ENCODE measurements at regions not wholly inside any gene's neighbourhood (a gene's known extent, or its start where the extent isn't known, plus 50 kb on each side); places are given as distances from the start of the nearest gene placed in this dataset.
"Not testable (repeated sequence)": the region's sequence is repeated elsewhere in the genome, so short reads cannot be mapped to it uniquely, and the experiment has no call there.

GRCh38 chr13:24618011-24618955 lies 61.9 kb upstream of the ATP12A start:
- DNase-seq (ENCODE audit: low read depth, low spot score) = peak; percentile 32

DNA sequence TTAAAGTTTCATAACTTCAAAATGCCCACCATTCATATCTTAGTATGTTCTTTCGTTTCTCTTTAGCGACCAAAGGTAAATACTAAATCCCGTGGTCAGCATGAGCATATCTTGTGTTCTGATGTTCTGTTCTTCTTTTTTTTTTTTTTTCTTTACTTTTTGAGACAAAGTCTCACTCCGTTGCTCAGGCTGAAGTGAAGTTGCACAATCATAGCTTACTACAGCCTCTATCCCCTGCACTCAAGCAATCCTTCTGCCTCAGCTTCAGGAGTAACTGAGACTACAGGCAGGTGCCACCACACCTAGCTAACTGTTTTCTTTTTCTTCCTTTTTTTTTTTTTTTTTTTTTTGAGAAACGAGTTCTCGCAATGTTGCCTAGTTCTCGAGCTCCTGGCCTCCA lies 60.9 kb upstream of the ATP12A start:
- DNase-seq (ENCODE audit: low read depth, low spot score) = no peak

DNA sequence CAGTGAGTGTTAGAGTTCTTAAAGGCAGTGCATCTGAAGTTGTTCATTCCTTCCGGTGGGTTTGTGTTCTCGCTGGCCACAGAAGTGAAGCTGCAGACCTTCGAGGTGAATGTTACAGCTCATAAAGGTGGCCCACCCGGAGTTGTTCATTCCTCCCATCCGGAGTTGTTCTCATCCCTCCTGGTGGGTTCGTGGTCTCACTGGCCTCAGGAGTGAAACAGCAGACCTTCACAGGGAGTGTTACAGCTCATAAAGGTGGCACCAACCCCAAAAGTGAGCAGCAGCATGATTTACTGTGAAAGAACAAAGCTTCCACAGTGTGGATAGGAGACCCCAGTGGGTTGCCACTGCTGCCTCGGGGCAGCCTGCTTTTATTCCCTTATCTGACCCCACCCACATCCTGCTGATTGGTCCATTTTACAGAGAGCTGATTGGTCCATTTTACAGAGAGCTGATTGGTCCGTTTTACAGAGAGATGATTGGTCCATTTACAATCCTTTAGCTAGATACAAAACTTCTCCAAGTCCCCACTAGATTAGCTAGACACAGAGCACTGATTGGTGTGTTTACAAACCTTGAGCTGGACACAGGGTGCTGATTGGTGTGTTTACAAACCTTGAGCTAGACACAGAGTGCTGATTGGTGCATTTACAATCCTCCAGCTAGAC lies 57.6 kb upstream of the ATP12A start:
- not testable (repeated sequence) for DNase-seq (ENCODE audit: low read depth, low spot score)

- DNase-seq (ENCODE audit: low read depth, low spot score) = no peak
Measured at GRCh38 chr13:24623149-24623665, 57.0 kb upstream of the ATP12A start.

DNA sequence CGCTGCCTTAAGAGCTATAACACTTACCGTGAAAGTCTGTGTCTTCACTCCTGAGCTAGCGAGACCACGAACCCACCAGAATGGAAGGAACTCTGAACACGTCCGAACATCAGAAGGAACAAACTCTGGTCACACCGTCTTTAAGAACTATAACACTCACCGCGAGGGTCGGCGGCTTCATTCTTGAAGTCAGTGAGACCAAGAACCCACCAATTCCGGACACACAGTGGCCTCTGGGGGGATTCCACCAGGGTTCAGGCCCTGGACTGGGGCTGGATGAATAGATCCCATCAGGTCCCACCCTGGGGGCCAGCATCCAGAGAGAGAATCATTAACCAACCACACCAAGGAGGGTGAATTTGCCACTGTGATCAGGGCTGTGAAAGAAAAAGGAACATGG lies 55.8 kb upstream of the ATP12A start:
- no peak for DNase-seq (ENCODE audit: low read depth, low spot score)

DNA sequence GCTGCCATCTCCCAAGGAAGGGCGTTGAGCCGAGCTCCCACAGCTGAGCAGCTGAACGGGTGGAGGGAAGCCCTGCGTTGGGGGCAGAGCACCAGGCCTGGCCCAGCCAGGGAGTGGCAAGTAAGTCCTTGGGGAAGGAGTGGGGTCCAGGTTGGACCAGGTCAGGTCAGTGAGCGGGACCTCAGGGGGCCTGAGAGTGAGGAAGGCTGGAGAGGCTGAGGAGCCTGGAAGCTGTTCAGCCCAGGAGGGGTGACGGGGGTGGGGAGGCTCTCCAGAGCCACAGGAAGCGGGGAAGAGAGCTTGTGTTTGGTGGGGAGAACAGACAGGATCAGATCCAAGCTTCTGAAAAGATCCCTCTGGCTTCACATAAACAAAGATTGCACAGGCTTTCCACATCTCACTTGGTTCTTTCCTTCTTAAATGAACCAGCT lies 55.4 kb upstream of the ATP12A start:
- no peak for DNase-seq (ENCODE audit: low read depth, low spot score)

GRCh38 chr13:24625331-24625731 lies 54.9 kb upstream of the ATP12A start:
- DNase-seq (ENCODE audit: low read depth, low spot score) = no peak

GRCh38 chr13:24625870-24626849 lies 54.0 kb upstream of the ATP12A start:
- no peak for DNase-seq (ENCODE audit: low read depth, low spot score)

DNA sequence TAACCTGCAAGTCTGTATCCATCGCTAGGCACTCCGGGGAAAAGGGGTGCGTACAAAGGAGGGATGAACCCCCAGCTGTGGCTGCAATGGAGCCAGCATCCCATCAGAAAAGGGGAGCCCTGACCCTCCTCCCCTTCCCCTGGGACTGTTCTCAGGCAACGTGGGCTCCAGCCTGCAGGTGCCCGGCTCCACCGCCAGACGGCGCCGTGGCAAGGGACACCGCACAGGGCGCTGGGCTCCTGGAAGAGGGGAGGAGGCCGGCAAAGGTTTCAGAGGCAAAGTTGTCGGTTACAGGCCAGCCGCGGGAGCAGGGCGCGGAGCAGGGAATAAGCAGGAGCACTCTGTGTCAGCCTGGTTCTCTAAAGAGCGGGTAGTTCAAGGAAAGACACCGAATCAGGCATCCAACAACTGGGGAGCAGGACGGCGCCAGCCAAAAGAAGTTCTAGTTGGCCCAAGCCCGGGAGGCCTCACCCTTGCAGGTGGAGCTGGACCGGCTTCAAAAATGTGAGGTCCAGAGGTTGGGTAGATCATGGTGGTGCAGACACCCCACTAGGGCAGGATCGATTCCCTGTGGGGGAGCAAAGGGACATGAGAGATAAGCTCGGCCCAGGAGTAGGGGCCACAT lies 53.0 kb upstream of the ATP12A start:
- no peak for DNase-seq (ENCODE audit: low read depth, low spot score)

DNA sequence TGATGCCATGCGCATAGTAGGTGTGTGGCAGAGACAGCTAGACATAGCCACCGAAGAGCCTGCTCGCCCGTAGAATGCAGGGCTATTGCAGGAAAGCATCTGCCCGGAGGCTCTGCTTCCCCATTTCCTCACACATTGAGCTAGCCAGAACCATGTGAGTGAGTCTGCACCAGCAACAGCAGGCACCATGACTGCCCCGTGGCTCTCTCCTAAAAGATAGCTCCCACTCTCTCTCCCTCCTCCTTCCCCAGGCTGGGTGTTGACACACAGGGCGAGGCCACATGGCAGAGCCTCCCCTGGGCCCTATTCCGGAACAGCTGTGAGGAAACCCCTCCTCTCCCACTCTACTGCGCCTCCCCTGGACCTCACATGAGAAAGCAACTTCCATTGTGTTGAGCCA lies 52.3 kb upstream of the ATP12A start:
- DNase-seq (ENCODE audit: low read depth, low spot score) = no peak

GRCh38 chr13:24629320-24629719 lies 50.9 kb upstream of the ATP12A start:
- no peak for DNase-seq (ENCODE audit: low read depth, low spot score)

DNA sequence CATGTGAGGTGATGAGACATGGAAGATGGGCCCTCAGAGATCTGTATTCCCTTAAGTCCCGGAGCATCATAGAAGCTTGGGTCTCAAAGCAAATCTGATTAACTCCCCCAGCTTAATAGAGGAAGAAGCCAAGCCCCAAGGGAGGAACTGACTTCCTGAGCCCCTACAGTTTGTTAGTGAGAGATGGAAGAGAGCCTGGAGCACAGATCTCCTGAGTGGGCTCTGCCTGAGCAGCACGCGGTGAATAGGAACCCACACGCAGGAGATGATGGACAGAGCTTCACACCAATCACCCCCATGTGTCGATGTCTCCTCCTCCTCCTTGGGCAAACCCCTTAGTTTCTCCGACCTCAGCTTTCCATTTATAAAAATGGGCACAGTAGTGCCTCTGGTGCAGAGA lies 50.1 kb upstream of the ATP12A start:
- DNase-seq (ENCODE audit: low read depth, low spot score) = no peak
